ENCODE measurements at regions not wholly inside any gene's neighbourhood (a gene's known extent, or its start where the extent isn't known, plus 50 kb on each side); places are given as distances from the start of the nearest gene placed in this dataset.

- no peak for TF ChIP-seq CTCF (IDR thresholded peaks at IDR 0.05)
- TF ChIP-seq CREB1 (CRISPR knock-in tag; IDR thresholded peaks at IDR 0.05) = no peak
- TF ChIP-seq SMAD3 (CRISPR knock-in tag; IDR thresholded peaks at IDR 0.05; ENCODE audit: borderline replicate concordance) = no peak
- TF ChIP-seq GABPB1 (CRISPR knock-in tag; IDR thresholded peaks at IDR 0.05) = no peak
- no peak for TF ChIP-seq E2F4 (CRISPR knock-in tag; IDR thresholded peaks at IDR 0.05; ENCODE audit: borderline replicate concordance, low read depth)
- TF ChIP-seq ZNF396 (CRISPR knock-in tag; IDR thresholded peaks at IDR 0.05; ENCODE audit: borderline replicate concordance) = no peak
- TF ChIP-seq, protein P1, sequence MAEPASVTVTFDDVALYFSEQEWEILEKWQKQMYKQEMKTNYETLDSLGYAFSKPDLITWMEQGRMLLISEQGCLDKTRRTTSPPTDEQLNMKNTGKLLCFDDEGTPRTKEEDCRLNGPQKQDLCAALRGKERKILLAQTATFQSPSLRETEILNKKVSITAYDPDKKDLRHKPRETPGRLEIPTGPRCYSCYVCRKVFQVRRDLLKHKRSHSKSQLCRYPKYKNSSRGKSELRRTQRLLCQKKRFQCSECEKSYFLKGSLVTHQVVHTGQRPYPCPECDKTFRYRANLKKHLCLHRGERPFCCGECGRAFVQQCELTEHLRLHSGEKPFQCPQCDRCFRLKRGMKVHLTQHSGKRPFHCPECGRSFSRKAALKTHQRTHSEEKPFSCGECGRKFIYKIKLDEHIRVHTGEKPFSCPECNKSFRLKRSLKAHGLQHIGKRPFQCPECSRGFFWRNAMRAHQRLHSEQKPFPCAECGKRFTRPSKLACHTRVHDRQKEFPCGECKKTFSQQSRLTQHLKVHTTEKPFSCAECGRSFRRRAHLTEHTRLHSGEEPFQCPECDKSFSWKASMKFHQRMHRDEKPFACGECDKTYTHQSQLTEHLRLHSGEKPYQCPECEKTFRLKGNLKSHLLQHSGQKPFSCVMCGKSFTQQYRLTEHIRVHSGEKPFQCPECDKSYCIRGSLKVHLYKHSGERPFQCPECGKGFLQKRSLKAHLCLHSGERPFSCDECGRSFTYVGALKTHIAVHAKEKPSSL (CRISPR knock-in tag; conservative IDR thresholded peaks at IDR 0.05) = no peak
- no peak for TF ChIP-seq NFYB (CRISPR knock-in tag; conservative IDR thresholded peaks at IDR 0.05; ENCODE audit: low read depth)
- TF ChIP-seq, protein P2, sequence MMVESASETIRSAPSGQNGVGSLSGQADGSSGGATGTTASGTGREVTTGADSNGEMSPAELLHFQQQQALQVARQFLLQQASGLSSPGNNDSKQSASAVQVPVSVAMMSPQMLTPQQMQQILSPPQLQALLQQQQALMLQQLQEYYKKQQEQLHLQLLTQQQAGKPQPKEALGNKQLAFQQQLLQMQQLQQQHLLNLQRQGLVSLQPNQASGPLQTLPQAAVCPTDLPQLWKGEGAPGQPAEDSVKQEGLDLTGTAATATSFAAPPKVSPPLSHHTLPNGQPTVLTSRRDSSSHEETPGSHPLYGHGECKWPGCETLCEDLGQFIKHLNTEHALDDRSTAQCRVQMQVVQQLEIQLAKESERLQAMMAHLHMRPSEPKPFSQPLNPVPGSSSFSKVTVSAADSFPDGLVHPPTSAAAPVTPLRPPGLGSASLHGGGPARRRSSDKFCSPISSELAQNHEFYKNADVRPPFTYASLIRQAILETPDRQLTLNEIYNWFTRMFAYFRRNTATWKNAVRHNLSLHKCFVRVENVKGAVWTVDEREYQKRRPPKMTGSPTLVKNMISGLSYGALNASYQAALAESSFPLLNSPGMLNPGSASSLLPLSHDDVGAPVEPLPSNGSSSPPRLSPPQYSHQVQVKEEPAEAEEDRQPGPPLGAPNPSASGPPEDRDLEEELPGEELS (CRISPR knock-in tag; IDR thresholded peaks at IDR 0.05) = no peak
Observed at GRCh38 chr4:170281027-170281426, 191.3 kb upstream of the AADAT start.
